HEK293 (cell line): ENCODE measurements at regions not wholly inside any gene's neighbourhood (a gene's known extent, or its start where the extent isn't known, plus 50 kb on each side); places are given as distances from the start of the nearest gene placed in this dataset.
"Not testable (repeated sequence)": the region's sequence is repeated elsewhere in the genome, so short reads cannot be mapped to it uniquely, and the experiment has no call there.

Source experiments
- HOXA7 ChIP-seq: sonication (generic); formaldehyde crosslinking; IDR thresholded peaks from 2 replicates; pipeline ENCODE4 v1.8.1; 2022; ENCODE audit warnings: missing genetic modification reagents, borderline replicate concordance
- ZIC2 ChIP-seq: fragments of 450-650 bp; formaldehyde crosslinking; IDR thresholded peaks from 2 replicates; pipeline ENCODE4 v1.5.1; 2016; ENCODE audit warnings: missing biosample characterization, missing genetic modification characterization
- ZNF274 ChIP-seq, 2 experiments: fragments of 200-500 bp in 1 of 2; fragments of 450-650 bp in 1 of 2; sonication (Bioruptor generic) in 1 of 2; formaldehyde crosslinking in 1 of 2; IDR thresholded peaks; 2 replicates each; pipeline versions ENCODE4 v1.5.1 to v1.6.1; 2014 to 2016; ENCODE audit warnings: borderline replicate concordance in 1 of 2, inconsistent platforms in 1 of 2, low read length in 1 of 2, missing biosample characterization in 1 of 2, missing genetic modification characterization in 1 of 2
- ZNF350 ChIP-seq: fragments of 450-650 bp; formaldehyde crosslinking; IDR thresholded peaks from 2 replicates; pipeline ENCODE4 v1.5.0; 2017; ENCODE audit warnings: missing biosample characterization, mild to moderate bottlenecking, missing genetic modification characterization
- ZNF600 ChIP-seq: fragments of 450-650 bp; formaldehyde crosslinking; IDR thresholded peaks from 2 replicates; pipeline ENCODE4 v1.5.1; 2016; ENCODE audit warnings: missing biosample characterization, missing genetic modification characterization
- ZNF791 ChIP-seq: fragments of 450-650 bp; formaldehyde crosslinking; IDR thresholded peaks from 2 replicates; pipeline ENCODE4 v1.5.1; 2016; ENCODE audit warnings: missing biosample characterization, missing genetic modification characterization
- TF ChIP-seq, protein P1 (sequence below): fragments of 450-650 bp; formaldehyde crosslinking; IDR thresholded peaks from 2 replicates; pipeline ENCODE4 v1.5.1; 2016; ENCODE audit warnings: missing biosample characterization, missing genetic modification characterization
- TF ChIP-seq, protein P2 (sequence below): fragments of 450-650 bp; formaldehyde crosslinking; IDR thresholded peaks from 2 replicates; pipeline ENCODE4 v1.5.1; 2016; ENCODE audit warnings: missing biosample characterization, missing genetic modification characterization

GRCh38 chr16:21511315-21512210 is 87.8 kb upstream of the METTL9 start:
- TF ChIP-seq ZNF350; ZNF791 (tag by site-specific recombination); HOXA7 (CRISPR knock-in tag); ZNF274 (IDR thresholded peaks at IDR 0.05; ENCODE audit: low read length); ZNF274 (tag by site-specific recombination; IDR thresholded peaks at IDR 0.05; ENCODE audit: borderline replicate concordance): not testable (repeated sequence)
- TF ChIP-seq, protein P1, sequence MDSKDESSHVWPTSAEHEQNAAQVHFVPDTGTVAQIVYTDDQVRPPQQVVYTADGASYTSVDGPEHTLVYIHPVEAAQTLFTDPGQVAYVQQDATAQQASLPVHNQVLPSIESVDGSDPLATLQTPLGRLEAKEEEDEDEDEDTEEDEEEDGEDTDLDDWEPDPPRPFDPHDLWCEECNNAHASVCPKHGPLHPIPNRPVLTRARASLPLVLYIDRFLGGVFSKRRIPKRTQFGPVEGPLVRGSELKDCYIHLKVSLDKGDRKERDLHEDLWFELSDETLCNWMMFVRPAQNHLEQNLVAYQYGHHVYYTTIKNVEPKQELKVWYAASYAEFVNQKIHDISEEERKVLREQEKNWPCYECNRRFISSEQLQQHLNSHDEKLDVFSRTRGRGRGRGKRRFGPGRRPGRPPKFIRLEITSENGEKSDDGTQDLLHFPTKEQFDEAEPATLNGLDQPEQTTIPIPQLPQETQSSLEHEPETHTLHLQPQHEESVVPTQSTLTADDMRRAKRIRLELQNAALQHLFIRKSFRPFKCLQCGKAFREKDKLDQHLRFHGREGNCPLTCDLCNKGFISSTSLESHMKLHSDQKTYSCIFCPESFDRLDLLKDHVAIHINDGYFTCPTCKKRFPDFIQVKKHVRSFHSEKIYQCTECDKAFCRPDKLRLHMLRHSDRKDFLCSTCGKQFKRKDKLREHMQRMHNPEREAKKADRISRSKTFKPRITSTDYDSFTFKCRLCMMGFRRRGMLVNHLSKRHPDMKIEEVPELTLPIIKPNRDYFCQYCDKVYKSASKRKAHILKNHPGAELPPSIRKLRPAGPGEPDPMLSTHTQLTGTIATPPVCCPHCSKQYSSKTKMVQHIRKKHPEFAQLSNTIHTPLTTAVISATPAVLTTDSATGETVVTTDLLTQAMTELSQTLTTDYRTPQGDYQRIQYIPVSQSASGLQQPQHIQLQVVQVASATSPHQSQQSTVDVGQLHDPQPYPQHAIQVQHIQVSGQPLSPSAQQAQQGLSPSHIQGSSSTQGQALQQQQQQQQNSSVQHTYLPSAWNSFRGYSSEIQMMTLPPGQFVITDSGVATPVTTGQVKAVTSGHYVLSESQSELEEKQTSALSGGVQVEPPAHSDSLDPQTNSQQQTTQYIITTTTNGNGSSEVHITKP (tag by site-specific recombination), result not testable (repeated sequence)
- TF ChIP-seq, protein P2, sequence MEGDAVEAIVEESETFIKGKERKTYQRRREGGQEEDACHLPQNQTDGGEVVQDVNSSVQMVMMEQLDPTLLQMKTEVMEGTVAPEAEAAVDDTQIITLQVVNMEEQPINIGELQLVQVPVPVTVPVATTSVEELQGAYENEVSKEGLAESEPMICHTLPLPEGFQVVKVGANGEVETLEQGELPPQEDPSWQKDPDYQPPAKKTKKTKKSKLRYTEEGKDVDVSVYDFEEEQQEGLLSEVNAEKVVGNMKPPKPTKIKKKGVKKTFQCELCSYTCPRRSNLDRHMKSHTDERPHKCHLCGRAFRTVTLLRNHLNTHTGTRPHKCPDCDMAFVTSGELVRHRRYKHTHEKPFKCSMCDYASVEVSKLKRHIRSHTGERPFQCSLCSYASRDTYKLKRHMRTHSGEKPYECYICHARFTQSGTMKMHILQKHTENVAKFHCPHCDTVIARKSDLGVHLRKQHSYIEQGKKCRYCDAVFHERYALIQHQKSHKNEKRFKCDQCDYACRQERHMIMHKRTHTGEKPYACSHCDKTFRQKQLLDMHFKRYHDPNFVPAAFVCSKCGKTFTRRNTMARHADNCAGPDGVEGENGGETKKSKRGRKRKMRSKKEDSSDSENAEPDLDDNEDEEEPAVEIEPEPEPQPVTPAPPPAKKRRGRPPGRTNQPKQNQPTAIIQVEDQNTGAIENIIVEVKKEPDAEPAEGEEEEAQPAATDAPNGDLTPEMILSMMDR (tag by site-specific recombination), result not testable (repeated sequence)
- TF ChIP-seq ZIC2 (tag by site-specific recombination) (peak; percentile 64; the same call in 1 of the 2 replicates), ZNF600 (tag by site-specific recombination) (peak; percentile 64)
